Liver (tissue), 8 donors: ENCODE measurements at regions not wholly inside any gene's neighbourhood (a gene's known extent, or its start where the extent isn't known, plus 50 kb on each side); places are given as distances from the start of the nearest gene placed in this dataset.

Source experiments
- DNase-seq: peaks from one replicate; pipeline ENCODE4 v3.0.0-alpha.2; 2017; ENCODE audit warnings: low spot score
- H3K27ac ChIP-seq, 2 donors: one replicate each; pipeline ENCODE4 v1.7.0; 2013; ENCODE audit warnings: inconsistent platforms in 2 of 2, low read length in 2 of 2, control low read depth in 1 of 2, low read depth in 1 of 2, mild to moderate bottlenecking in 1 of 2
- H3K27me3 ChIP-seq, 4 donors: one replicate each; pipeline versions ENCODE4 v1.6.1 to v1.7.0; 2013; ENCODE audit warnings: low read length in 3 of 4, inconsistent platforms in 1 of 4, mild to moderate bottlenecking in 1 of 4, moderate library complexity in 1 of 4; ENCODE audit not compliant: control insufficient read depth in 4 of 4, insufficient read depth in 4 of 4
- H3K36me3 ChIP-seq, 4 donors: one replicate each; pipeline versions ENCODE4 v1.6.1 to v1.7.0; 2013; ENCODE audit warnings: low read length in 3 of 4, mild to moderate bottlenecking in 3 of 4, low read depth in 1 of 4, moderate library complexity in 1 of 4; ENCODE audit not compliant: control insufficient read depth in 4 of 4, insufficient read depth in 3 of 4
- H3K4me1 ChIP-seq, 4 donors: one replicate each; pipeline versions ENCODE4 v1.6.1 to v1.7.0; 2013; ENCODE audit warnings: low read length in 3 of 4, mild to moderate bottlenecking in 3 of 4, moderate library complexity in 1 of 4; ENCODE audit not compliant: control insufficient read depth in 4 of 4, insufficient read depth in 4 of 4
- H3K4me3 ChIP-seq, 3 donors: one replicate each; pipeline versions ENCODE4 v1.6.1 to v1.7.0; 2013; ENCODE audit warnings: low read length in 3 of 3, control low read depth in 1 of 3, low read depth in 1 of 3, mild to moderate bottlenecking in 1 of 3
- H3K9ac ChIP-seq, 2 donors: one replicate each; pipeline ENCODE4 v1.7.0; 2013; ENCODE audit warnings: low read length in 2 of 2, mild to moderate bottlenecking in 2 of 2, moderate library complexity in 2 of 2, control low read depth in 1 of 2, low read depth in 1 of 2
- H3K9me3 ChIP-seq, 4 donors: one replicate each; pipeline versions ENCODE4 v1.6.1 to v1.7.0; 2013; ENCODE audit warnings: low read length in 3 of 4; ENCODE audit not compliant: control insufficient read depth in 4 of 4
- EGR1 ChIP-seq, 2 donors: IDR thresholded peaks; 2 replicates each; pipeline ENCODE4 v1.6.1; 2016 to 2018; ENCODE audit warnings: antibody characterized with exemption in 2 of 2, low read depth in 2 of 2
- FOXA1 ChIP-seq: IDR thresholded peaks from 2 replicates; pipeline ENCODE4 v1.6.1; 2016; ENCODE audit warnings: antibody characterized with exemption
- FOXA2 ChIP-seq: IDR thresholded peaks from 2 replicates; pipeline ENCODE4 v1.6.1; 2016; ENCODE audit warnings: antibody characterized with exemption
- GABPA ChIP-seq, 2 donors: IDR thresholded peaks in 1 of 2; conservative IDR thresholded peaks in 1 of 2; 2 replicates each; pipeline ENCODE4 v1.6.1; 2016; ENCODE audit warnings: antibody characterized with exemption in 2 of 2, mild to moderate bottlenecking in 1 of 2, moderate library complexity in 1 of 2
- HNF4A ChIP-seq, 2 donors: conservative IDR thresholded peaks; 2 replicates each; pipeline ENCODE4 v1.6.1; 2016; ENCODE audit warnings: antibody characterized with exemption in 2 of 2, mild to moderate bottlenecking in 2 of 2
- HNF4G ChIP-seq: IDR thresholded peaks from 2 replicates; pipeline ENCODE4 v1.6.1; 2016; ENCODE audit warnings: antibody characterized with exemption
- JUND ChIP-seq, 2 donors: IDR thresholded peaks; 2 replicates each; pipeline ENCODE4 v1.6.1; 2016; ENCODE audit warnings: antibody characterized with exemption in 2 of 2
- MAX ChIP-seq: IDR thresholded peaks from 2 replicates; pipeline ENCODE4 v1.6.1; 2016; ENCODE audit warnings: antibody characterized with exemption
- NR2F2 ChIP-seq: IDR thresholded peaks from 2 replicates; pipeline ENCODE4 v1.6.1; 2016; ENCODE audit warnings: antibody characterized with exemption
- RAD21 ChIP-seq, 2 donors: IDR thresholded peaks; 2 replicates each; pipeline ENCODE4 v1.6.1; 2016; ENCODE audit warnings: antibody characterized with exemption in 2 of 2, mild to moderate bottlenecking in 2 of 2
- REST ChIP-seq: IDR thresholded peaks from 2 replicates; pipeline ENCODE4 v1.6.1; 2016; ENCODE audit warnings: antibody characterized with exemption, mild to moderate bottlenecking
- RXRA ChIP-seq, 2 donors: IDR thresholded peaks; 2 replicates each; pipeline ENCODE4 v1.6.1; 2017 to 2018; ENCODE audit warnings: antibody characterized with exemption in 2 of 2, mild to moderate bottlenecking in 1 of 2
- SP1 ChIP-seq: IDR thresholded peaks from 2 replicates; pipeline ENCODE4 v1.6.1; 2018; ENCODE audit warnings: antibody characterized with exemption, mild to moderate bottlenecking
- TAF1 ChIP-seq: conservative IDR thresholded peaks from 2 replicates; pipeline ENCODE4 v1.6.1; 2016; ENCODE audit warnings: antibody characterized with exemption, mild to moderate bottlenecking
- YY1 ChIP-seq: IDR thresholded peaks from 2 replicates; pipeline ENCODE4 v1.6.1; 2016; ENCODE audit warnings: antibody characterized with exemption, mild to moderate bottlenecking
- ZBTB33 ChIP-seq: IDR thresholded peaks from 2 replicates; pipeline ENCODE4 v1.6.1; 2016; ENCODE audit warnings: antibody characterized with exemption
- WGBS: extraction: QIAGEN DNeasy Blood & Tissue Kit; methylation state at CpG from one replicate; pipeline ENCODE4 v1.1.7; 2013; 5-methylcytosine and 5-hydroxymethylcytosine counted together
- TF ChIP-seq, protein P1 (sequence below): fragments of 150-350 bp; IDR thresholded peaks from 2 replicates; pipeline ENCODE4 v1.5.1; 2017; ENCODE audit warnings: improper control_type of control experiment, low read depth, low read length; ENCODE audit not compliant: missing input control
- TF ChIP-seq, protein P2 (sequence below): IDR thresholded peaks from 2 replicates; pipeline ENCODE4 v1.6.1; 2016; ENCODE audit warnings: antibody characterized with exemption
- donor health status: healthy.
- donor health status: healthy.
- donor health status: healthy.
- donor health status: healthy.
- donor health status: healthy.

- WGBS: 48% methylated on average over 2 of the region's 2 CpGs
Observed at GRCh38 chr4:31094474-31094873, 374.3 kb downstream of the PCDH7 start.

GRCh38 chr4:31097999-31098398 lies 377.8 kb downstream of the PCDH7 start:
- no peaks in the 10 kb centered on the region for H3K27me3 ChIP-seq
- H3K4me3 ChIP-seq: no peak overlapping the region
- DNase-seq: no peak
- no peak overlapping the region for H3K27ac ChIP-seq
- WGBS: 63% methylated on average over 6 of the region's 6 CpGs
- H3K36me3 ChIP-seq: no peaks in the 10 kb centered on the region
- H3K4me1 ChIP-seq: no peaks in the 10 kb centered on the region
- H3K9ac ChIP-seq: no peak overlapping the region
- TF ChIP-seq RAD21 (IDR thresholded peaks at IDR 0.05) (no peak), GABPA (IDR thresholded peaks at IDR 0.05 in 1 of 2, conservative IDR thresholded peaks at IDR 0.05 in 1 of 2) (no peak), TAF1 (no peak), FOXA1 (no peak), FOXA2 (no peak), MAX (no peak), SP1 (no peak), RXRA (IDR thresholded peaks at IDR 0.05) (no peak), NR2F2 (no peak), HNF4G (no peak), JUND (IDR thresholded peaks at IDR 0.05) (no peak), ZBTB33 (no peak), EGR1 (IDR thresholded peaks at IDR 0.05; ENCODE audit: low read depth in 2 of 2) (no peak), REST (no peak), HNF4A (conservative IDR thresholded peaks at IDR 0.05) (no peak), YY1 (no peak)
- TF ChIP-seq, protein P1, sequence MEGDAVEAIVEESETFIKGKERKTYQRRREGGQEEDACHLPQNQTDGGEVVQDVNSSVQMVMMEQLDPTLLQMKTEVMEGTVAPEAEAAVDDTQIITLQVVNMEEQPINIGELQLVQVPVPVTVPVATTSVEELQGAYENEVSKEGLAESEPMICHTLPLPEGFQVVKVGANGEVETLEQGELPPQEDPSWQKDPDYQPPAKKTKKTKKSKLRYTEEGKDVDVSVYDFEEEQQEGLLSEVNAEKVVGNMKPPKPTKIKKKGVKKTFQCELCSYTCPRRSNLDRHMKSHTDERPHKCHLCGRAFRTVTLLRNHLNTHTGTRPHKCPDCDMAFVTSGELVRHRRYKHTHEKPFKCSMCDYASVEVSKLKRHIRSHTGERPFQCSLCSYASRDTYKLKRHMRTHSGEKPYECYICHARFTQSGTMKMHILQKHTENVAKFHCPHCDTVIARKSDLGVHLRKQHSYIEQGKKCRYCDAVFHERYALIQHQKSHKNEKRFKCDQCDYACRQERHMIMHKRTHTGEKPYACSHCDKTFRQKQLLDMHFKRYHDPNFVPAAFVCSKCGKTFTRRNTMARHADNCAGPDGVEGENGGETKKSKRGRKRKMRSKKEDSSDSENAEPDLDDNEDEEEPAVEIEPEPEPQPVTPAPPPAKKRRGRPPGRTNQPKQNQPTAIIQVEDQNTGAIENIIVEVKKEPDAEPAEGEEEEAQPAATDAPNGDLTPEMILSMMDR: no peak
- TF ChIP-seq, protein P2, sequence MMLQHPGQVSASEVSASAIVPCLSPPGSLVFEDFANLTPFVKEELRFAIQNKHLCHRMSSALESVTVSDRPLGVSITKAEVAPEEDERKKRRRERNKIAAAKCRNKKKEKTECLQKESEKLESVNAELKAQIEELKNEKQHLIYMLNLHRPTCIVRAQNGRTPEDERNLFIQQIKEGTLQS: no peak
- no peaks in the 10 kb centered on the region for H3K9me3 ChIP-seq

More at GRCh38 chr4:31094474-31094873, 374.3 kb downstream of the PCDH7 start:
- Histone ChIP-seq H3K4me1 (no peaks in the 10 kb centered on the region), H3K9ac (no peak overlapping the region), H3K27ac (no peak overlapping the region), H3K9me3 (no peaks in the 10 kb centered on the region), H3K4me3 (no peak overlapping the region), H3K36me3 (no peaks in the 10 kb centered on the region), H3K27me3 (no peaks in the 10 kb centered on the region)
- TF ChIP-seq, protein P1: no peak
- no peak for TF ChIP-seq HNF4G
- no peak for DNase-seq
